GM20431 (cell line): ENCODE measurements at regions not wholly inside any gene's neighbourhood (a gene's known extent, or its start where the extent isn't known, plus 50 kb on each side); places are given as distances from the start of the nearest gene placed in this dataset.

Source experiments
- in situ Hi-C: fragments of 300-500 bp; cut with MseI, MboI; formaldehyde crosslinking; loops from one replicate; pipeline ENCODE4 v1.15.0; 2020; ENCODE audit warnings: low sequenced_read_pairs; ENCODE audit not compliant: unreplicated experiment

- in situ Hi-C loops: no loop called here
Measured at GRCh38 chr12:94025068-94025467, 123.3 kb upstream of the PLXNC1 start.

- in situ Hi-C loops: no loop called here
Measured at GRCh38 chr12:94025756-94026155, 122.6 kb upstream of the PLXNC1 start.

- in situ Hi-C loops: no loop called here
Measured at GRCh38 chr12:94026596-94026995, 121.8 kb upstream of the PLXNC1 start.

GRCh38 chr12:94027561-94027960, 120.8 kb upstream of the PLXNC1 start:
- in situ Hi-C loops: no loop called here

GRCh38 chr12:94031763-94032162, 116.6 kb upstream of the PLXNC1 start:
- in situ Hi-C loops: no loop called here

- in situ Hi-C loops: no loop called here
Measured at GRCh38 chr12:94032368-94032767, 116.0 kb upstream of the PLXNC1 start.

- in situ Hi-C loops: no loop called here
Measured at GRCh38 chr12:94033101-94033500, 115.3 kb upstream of the PLXNC1 start.

- in situ Hi-C loops: no loop called here
Measured at GRCh38 chr12:94033784-94034183, 114.6 kb upstream of the PLXNC1 start.

- in situ Hi-C loops: no loop called here
Measured at GRCh38 chr12:94037444-94037843, 110.9 kb upstream of the PLXNC1 start.

- in situ Hi-C loops: no loop called here
Measured at GRCh38 chr12:94038605-94039004, 109.8 kb upstream of the PLXNC1 start.

GRCh38 chr12:94039199-94039840, 109.1 kb upstream of the PLXNC1 start:
- in situ Hi-C loops: no loop called here

GRCh38 chr12:94039914-94040313, 108.5 kb upstream of the PLXNC1 start:
- in situ Hi-C loops: no loop called here

GRCh38 chr12:94041850-94042249, 106.5 kb upstream of the PLXNC1 start:
- in situ Hi-C loops: no loop called here

GRCh38 chr12:94042321-94042720, 106.1 kb upstream of the PLXNC1 start:
- in situ Hi-C loops: no loop called here

GRCh38 chr12:94046626-94047410, 101.6 kb upstream of the PLXNC1 start:
- in situ Hi-C loops: no loop called here

- in situ Hi-C loops: no loop called here
Measured at GRCh38 chr12:94047781-94048567, 100.4 kb upstream of the PLXNC1 start.

- in situ Hi-C loops: no loop called here
Measured at GRCh38 chr12:94048757-94049156, 99.6 kb upstream of the PLXNC1 start.

- in situ Hi-C loops: no loop called here
Measured at GRCh38 chr12:94049718-94050117, 98.7 kb upstream of the PLXNC1 start.

GRCh38 chr12:94053676-94054075, 94.7 kb upstream of the PLXNC1 start:
- in situ Hi-C loops: no loop called here

- in situ Hi-C loops: no loop called here
Measured at GRCh38 chr12:94055528-94055927, 92.8 kb upstream of the PLXNC1 start.
